Activated T-cell treated with anti-CD3 and anti-CD28 coated beads, Interleukin-2, amount 50 U/mL, for 48 hours (primary cell): ENCODE measurements at regions not wholly inside any gene's neighbourhood (a gene's known extent, or its start where the extent isn't known, plus 50 kb on each side); places are given as distances from the start of the nearest gene placed in this dataset.
"Not testable (repeated sequence)": the region's sequence is repeated elsewhere in the genome, so short reads cannot be mapped to it uniquely, and the experiment has no call there.

Experiments used
- DNase-seq, 2 experiments: peaks; one replicate each; pipeline ENCODE4 v3.0.0-alpha.2; 2020

DNA sequence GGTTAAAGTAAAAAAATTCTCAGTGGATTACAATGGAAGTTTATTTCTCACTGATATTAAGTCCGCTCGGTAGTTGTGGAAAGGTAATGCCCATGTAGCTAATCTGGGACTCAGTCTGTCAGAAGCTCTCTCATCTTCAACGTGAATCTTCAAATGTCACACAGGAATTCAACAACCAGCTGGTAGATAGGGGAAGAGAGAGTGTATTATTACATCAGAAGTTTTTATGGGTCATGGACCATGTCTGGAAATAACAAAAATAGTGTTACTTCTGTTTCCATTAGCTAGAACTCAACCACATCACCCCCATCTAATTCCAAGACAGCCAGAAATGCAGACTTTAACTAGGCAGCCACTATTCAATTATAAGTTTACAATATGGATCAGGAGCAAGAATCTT lies 506.1 kb upstream of the HTR2C start:
- no peak for DNase-seq

DNA sequence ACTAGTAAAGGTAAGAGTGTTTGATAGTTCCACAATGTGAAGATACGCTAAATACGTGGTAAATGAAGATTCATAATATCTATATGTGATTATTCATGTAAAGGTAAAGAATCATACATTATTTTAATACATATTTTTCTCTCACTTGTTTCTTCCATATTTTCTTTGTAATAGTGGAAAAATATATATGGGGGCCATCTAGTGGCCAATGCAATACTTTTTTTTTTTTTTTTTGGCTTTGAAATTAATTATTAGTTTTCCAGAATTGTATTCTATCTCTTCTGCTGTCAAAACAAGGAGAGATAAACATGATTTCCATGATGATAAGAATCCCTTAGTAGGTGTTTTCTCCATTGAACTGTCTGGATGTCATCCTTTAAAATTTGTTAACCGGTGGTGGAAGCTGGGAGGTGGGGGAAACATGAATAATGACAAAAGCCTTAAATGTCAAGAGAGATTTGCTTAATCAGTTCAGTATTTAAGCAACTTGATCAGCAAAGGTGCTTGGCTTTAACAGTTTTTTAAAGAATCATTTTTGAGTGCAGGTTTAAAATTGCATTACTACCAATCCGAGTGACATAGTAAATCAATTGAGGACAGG lies 508.7 kb upstream of the HTR2C start:
- DNase-seq = no peak

GRCh38 chrX:114073926-114074325 lies 510.0 kb upstream of the HTR2C start:
- DNase-seq = no peak

- DNase-seq = no peak
These were observed 512.5 kb upstream of the HTR2C start for GRCh38 chrX:114071412-114071811.

DNA sequence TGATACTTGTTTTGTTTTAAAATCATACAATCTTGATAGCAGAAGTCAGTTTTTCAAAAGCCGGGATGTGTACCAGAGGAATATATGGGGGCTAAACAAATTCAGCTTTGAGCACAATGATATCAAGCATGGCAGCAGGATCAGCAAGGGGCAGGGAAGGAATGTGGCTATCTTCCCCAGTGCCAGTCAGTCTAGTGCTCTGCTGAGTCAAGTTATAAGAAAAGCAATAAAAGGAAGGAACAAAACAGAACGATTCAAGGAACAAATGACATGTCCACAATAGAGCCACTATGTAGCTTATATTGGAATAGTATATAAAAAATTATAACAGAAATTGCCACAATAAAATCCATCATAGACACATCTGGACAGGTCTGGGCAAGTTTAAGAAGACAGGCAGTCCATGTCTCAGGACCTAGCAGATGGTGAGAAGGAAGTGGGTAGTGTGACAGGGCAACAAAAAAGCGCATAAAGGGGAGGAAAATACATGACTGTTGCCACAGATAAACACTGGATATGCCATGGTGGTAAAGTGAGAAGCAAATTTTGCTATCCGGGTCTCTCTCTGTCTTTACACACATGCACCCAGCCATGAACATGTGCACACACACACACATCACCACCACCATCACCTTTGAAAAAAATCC lies 518.2 kb upstream of the HTR2C start:
- DNase-seq = no peak

GRCh38 chrX:114061226-114061625 lies 522.7 kb upstream of the HTR2C start:
- no peak for DNase-seq

DNA sequence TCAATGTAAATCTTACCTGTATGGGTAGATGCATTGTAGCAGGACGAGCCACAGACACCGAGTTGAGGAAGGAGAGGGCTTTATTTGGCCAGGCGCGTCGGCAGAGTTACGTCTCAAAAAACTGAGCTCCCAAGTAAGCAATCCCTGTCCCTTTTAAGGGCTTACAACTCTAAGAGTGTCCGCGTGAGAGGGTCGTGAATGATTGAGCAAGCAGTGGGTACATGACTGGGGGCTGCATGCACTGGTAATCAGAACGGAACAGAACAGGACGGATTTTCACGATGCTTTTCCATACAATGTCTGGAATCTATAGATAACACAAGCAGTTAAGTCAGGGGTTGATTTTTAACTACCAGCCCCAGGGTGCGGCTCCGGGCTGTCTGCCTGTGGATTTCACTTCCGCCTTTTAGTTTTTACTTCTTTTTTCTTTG lies 524.9 kb upstream of the HTR2C start:
- no peak for DNase-seq

DNA sequence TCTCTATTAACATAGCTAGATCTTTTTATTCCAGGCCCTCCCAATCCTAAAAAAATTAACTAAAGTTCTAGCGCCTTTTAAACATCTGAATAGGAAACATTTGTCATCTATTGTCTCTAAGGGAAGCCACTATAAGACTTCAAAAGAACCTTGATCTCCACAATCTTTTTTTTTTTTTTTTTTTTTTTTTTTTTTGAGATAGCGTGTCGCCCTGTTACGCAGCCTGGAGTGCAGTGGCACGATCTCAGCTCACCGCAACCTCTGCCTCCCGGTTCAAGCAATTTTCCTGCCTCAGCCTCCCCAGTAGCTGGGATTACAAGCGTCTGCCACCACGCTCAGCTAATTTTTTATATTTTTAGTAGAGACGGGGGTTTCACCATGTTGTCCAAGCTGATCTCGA lies 526.5 kb upstream of the HTR2C start:
- not testable (repeated sequence) for DNase-seq

- DNase-seq = no peak
These were observed 532.1 kb upstream of the HTR2C start for GRCh38 chrX:114051667-114052315.

DNA sequence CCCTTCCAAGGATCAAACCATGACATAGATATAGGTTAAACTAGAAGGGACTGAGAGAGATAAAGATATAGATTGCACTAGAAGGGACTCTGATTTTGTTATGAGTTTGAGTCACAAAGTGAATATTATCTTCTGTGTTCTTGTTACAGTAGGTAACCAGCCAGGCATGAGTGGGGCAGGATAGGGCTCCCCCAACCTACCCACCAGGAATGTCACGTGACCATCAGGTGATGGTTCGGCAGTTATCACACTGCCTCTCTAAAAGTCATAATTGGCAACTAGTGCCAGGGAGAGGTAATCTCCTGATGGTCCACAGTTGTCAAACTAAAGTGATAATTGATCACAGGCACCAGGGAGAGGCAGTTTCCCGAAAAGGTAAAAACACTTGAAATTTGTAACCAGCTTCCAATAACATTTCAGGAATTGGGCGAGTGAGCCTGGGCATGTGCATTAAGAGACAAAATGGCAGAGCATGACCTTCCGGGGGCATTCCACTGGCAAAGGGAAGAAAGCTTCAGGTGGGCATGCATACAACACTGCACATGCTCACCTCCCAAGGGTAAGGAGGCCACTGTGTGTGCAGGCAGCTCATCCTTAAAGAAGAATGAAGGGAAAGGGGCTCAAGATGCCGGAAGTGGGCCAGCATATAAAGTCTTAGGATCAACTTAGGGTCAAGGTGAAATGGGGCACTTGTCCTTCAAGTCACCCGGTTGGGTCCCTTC lies 533.6 kb upstream of the HTR2C start:
- no peak for DNase-seq

DNA sequence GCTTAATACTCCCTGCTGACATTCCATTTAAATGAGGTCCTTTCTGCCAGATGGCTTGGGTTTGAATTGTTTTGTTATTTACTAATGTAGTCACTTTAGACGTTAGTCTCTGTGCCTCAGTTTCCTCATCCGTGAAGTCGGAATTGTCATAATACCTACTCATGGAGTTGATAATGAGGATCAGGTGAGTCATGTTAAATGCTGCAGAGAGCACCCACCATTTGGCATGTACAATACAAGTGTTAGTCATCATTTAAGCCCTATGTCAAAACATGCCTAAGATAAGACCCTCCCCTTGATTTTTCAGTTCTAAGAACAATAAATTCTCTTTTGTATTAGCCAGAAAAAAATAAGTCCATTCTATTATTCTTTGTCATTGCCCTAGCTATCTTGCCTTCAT lies 534.8 kb upstream of the HTR2C start:
- DNase-seq = no peak

DNA sequence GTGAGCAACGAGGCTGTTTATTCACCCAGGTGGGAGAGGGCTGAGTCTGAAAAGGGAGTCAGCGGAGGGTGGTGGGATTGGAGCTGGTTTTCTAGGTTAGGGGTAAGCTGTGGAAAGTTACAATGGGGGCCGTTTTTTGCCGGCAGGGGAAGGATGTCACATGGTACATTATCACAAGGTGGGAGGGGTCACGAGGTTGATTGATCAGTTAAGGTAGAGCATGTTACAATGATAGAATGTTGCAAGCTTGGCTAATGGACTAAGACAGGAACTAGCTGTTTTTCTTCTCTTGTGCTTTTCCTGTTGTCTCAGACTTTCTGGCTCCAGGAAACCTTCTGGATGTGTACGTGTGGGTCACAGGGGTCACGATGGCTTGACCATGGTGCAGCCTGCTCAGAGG lies 536.3 kb upstream of the HTR2C start:
- DNase-seq = no peak

- DNase-seq = no peak
These were observed 537.1 kb upstream of the HTR2C start for GRCh38 chrX:114046695-114047279.

GRCh38 chrX:114041470-114041869 lies 542.4 kb upstream of the HTR2C start:
- DNase-seq = not testable (repeated sequence)

- not testable (repeated sequence) for DNase-seq
These were observed 543.1 kb upstream of the HTR2C start for GRCh38 chrX:114040661-114041269.

DNA sequence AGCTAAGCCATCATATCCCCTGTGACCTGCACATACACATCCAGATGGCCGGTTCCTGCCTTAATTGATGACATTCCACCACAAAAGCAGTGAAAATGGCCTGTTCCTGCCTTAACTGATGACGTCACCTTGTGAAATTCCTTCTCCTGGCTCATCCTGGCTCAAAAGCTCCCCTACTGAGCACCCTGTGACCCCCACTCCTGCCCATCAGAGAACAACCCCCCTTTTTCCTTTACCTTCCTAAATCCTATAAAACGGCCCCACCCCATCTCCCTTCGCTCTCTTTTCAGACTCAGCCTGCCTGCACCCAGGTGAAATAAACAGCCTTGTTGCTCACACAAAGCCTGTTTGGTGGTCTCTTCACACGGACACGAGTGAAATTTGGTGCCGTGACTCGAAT lies 543.8 kb upstream of the HTR2C start:
- not testable (repeated sequence) for DNase-seq

DNA sequence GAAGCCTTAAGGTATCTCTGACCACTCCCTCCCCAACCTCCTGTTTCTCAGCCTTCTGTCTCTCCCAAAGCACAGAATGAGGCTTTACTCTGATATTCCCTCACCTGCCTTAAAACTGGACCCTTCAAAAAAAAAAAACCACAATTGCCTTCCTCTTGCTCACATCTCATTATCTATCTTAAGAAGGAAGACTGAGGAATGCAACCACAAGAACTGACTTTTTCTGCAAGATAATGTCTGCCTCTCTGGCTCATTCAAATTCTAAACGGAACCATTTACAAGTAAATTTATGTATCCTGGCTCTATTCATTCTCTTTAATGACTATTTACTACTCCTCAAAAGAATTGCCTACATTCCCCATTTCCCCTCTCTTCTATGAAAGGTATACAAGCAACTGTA lies 545.5 kb upstream of the HTR2C start:
- no peak for DNase-seq

DNA sequence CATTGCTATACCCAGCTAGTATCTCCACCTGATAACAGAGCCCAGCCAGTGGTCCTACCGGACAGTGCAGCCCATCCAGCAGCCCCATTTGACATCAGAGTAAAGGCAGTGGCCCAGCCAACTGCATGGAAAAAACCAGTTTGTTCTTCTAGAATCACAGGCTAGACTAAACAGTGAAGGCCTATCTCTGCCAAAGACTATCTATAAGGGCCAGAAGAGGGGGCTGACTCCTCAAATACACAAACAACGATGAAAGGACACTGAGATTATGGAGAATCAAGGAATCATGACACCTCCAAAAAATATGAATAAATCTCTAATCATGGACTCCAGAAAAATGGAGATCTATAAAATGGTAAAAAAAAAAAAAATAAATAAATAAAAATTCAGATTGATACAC lies 546.4 kb upstream of the HTR2C start:
- no peak for DNase-seq

DNA sequence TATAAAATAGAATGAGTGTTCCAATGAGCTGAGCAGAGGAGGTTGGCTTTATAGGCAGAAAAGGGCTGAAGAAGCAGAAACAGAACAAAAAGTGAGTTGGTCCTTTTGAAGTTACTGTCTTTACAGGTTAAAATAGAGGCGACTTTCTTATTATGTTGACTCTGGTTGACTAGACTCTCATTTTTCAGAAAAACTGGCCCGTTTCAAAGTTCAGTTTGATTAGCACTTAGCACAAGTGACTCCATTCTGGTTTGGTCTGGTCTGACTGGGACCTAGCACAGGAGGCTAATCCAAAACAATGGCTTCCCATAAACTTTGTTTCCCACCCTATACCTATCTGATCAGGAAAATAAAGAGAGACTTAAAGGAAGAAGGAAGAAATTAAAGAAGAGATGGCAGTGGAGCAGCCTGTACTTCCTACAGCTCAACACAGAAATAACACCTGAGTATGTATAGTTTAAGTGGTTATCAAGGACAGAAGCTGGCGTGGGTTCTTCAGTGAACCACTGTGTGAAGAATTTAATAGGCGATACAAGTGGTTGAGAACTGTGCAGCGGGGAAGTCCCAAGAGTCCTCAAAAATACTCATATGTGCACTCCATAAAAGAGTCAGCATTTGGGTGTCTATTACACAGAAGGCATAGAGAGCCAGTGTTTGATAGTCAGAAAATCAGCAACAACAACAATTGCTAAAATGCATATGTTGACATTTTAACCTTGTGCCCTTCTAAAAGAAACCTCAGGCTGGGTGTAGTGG lies 554.8 kb upstream of the HTR2C start:
- no peak for DNase-seq

DNA sequence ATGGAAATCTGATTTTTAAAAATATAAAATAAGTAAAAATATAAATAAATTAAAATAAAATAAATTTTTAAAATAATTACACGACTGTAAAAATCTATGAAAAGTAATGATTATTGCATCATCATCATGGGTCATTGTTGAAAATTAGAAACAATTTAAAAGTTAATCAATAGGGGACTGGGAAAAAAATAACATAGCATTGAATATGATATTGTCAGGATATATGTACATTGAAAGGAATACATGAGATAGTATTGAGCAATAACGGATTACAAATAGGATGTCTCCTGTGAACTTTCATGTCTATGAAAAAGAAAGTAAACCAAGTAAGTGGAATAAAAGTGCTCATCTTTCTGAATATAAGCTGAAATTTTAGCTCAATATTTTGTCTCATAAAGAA lies 566.8 kb upstream of the HTR2C start:
- DNase-seq = no peak

GRCh38 chrX:114015966-114016365 lies 567.9 kb upstream of the HTR2C start:
- no peak for DNase-seq

GRCh38 chrX:114006664-114007063 lies 577.2 kb upstream of the HTR2C start:
- DNase-seq = no peak
